Middle frontal gyrus (tissue), 1 donor: ENCODE measurements at regions not wholly inside any gene's neighbourhood (a gene's known extent, or its start where the extent isn't known, plus 50 kb on each side); places are given as distances from the start of the nearest gene placed in this dataset.
A peak's percentile ranks its signal among the peaks of the same experiment; 100 is the strongest.

Experiments used
- DNase-seq: peaks from one replicate; pipeline ENCODE4 v3.0.0-alpha.2; 2015; ENCODE audit warnings: low spot score; ENCODE audit errors: extremely low spot score

DNA sequence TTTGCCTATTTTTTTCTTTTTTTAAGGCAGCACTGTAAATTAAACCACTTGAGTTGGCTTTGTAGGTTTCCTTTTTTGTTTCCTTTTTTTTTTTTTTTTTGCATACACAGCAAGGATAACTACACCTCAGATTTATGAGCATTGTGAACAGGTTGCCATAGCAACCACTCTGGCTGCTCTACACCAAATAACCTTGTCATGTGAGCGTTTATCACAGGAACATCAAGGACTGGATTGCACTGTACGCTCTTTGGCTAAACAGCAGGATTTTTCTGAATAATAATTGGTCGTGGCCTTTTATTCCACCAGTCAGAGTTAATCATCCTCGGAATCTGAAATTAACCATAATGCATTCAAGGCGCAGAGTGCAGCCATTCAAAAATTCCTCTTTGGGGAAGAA, 199.1 kb upstream of the SLC14A2 start:
- no peak for DNase-seq

DNA sequence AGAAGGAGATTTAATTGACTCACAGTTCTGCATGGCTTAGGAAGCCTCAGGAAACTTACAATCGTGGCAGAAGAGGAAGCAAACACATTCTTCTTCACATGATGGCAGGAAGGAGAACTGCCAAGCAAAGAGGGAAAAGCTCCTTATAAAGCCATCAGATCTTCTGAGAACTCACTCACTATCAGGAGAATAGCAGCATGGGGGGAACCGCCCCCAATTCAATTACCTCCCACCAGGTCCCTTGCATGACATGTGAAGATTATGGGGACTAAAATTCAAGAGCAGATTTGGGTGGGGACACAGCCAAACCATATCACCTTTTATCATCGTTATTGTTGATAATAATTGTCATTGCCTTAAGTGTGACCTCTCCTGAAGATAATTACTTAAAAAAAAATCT, 197.9 kb upstream of the SLC14A2 start:
- no peak for DNase-seq

DNA sequence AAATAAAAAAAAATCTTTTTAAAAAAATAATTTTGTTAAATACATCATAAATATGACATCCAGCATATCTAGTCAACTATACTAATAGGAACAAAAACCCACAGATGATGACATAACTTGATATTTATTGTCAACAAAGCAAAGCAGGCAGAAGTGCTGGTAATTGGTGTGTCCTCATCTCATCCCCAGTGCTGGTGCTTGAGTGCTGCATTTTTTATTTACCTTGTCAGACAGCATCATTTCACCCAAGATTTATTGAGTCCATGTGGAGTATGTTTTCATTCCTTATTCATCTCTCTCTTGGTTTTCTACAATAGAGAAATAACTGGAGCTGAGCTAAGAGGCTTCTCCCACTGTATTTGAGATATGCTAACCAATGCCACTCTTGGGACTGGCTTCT, 191.6 kb upstream of the SLC14A2 start:
- no peak for DNase-seq

DNA sequence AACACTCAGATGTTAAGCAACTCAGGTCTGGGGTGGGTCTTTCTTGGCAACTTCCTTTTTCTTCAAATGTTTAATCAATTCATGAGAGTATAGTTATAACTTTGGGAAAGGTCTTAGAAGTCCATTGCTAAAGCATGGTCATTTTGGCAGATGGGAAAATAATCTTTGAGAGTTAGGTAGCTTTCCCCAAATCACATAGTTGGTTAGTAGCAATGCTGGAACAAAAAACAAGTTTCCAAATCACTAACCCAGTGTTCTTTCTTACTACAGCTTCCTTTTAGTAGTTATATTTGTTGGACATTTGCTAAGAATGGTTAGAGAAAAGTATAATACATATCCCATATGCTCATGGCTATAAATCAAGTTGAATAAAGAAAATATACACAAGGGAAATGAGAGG, 185.2 kb upstream of the SLC14A2 start:
- DNase-seq, result no peak

DNA sequence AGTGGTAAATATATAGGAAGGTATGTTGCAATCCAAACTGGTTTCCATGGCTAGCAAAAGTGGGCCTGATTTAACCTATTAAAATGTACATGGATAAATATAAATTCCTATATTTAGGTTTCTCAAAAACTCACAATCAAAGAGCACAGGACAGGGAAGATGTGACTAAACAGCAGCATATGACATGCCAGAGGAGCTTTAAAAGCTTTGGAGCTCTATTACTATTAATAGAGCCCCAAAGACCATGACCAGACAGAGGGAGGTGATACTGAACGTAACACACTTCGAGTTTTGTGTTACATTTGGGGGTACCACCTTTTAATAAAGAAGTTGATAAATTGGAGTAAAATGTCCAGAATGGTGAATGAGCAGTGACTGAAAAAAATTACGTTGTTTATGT, 179.5 kb upstream of the SLC14A2 start:
- DNase-seq, result no peak

DNA sequence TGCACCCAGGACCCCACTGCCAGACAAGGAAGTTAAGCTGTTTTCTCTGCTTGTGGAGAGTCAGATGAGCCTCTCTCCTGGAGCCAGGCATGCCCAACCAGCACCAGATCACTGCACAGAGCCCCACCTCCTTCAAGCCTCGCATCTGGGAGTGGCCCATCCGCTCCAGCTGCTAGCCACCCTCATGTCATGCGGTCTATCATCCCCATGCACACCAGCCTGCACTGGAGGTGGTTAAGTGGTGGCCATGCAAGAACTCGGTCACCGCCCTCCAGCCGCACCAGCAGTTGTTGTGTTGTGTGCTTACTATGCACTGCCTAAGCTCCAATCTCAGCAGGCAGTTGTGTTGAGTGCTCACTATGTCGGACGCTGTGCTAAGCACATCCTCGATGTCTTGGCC, 177.9 kb upstream of the SLC14A2 start:
- no peak for DNase-seq

DNA sequence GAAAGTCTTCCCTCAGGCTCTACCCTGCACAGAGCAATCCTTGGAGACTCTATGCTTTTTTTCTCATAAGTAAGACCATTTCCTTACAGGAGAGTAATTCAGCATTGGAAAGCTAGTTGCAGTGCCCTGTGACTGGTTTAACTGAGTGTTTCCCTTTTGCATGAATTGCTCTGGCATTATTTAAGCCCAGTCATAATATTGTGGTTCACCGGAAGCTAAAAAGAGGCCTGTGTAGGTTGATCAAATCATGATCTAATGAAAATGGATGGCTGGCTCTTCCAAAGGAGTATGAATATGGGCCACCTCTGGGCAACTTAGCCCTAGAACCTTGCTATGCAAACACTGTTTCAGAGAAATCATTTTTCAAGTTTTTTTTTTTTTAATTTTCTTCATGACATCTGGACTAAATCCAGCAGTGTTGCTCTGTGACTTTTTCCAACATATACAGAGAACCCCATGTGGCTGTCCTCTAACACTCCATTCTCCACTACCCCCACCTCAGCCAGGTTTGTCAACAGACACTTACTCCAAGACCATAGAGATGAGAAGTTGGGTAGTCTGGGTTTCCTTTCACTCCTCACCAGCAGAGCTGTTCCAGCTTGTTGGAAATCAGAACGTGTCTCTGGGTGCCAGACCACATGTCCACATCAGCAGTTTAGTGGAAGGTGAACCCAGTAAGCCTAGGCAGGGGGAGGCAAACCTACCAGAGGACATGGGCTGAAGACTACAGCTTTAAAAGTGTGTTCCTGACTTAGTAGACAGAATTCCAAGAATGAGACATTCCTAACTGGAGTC, 175.2 kb upstream of the SLC14A2 start:
- no peak for DNase-seq

DNA sequence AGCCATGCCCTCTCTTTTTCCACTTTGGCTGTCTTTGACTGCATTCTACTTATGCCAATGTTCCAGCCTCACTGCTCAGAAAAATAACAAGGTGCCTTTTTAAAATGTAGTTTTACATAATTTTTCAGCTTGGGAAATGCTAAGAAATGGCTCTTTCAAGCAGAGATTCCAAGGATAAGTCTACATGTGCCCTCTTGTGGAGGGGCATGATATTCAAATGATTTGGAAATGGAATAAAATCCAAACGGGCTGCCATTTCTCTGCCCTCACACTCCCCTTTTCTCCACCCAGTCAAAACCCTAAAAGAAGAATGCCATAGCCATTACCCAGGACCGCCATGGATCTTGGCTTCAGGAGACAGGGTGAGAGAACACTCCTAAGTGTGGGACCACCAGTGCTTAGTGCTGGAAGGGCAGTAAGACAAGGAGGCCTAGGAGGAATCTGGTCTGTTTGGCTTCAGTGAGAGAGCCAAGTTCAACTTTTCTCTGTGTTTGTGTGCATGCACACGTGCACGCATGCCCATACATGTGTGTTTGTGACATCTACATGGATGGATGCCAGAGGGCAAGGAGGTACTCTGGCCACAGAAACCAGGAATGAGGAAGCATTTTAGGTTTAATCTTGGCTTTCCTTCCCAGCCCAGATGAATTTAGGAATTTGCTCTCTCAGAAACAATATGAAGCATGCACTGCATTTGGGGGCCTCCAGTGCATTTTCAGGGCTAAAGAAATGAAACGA, 174.0 kb upstream of the SLC14A2 start:
- DNase-seq, result no peak

DNA sequence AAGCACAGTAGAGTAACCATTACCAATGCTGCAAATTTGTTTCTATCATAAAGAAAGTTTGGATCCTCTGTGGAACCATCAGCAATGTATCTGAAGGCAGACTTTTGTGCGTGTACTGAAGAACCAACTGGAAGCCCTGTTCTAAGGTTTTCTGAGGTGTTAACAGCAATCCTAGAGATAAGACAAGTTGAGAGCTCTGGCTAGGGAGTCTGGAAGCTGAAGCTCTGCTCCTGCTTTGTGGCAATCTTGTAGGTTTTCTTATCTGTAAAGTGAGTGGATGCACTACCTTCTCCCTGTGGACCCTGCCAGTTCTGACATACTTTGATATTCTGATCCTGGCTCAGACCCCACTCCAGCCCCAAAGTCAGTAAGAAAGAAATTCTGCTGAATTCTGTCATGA, 171.2 kb upstream of the SLC14A2 start:
- DNase-seq, result no peak

DNA sequence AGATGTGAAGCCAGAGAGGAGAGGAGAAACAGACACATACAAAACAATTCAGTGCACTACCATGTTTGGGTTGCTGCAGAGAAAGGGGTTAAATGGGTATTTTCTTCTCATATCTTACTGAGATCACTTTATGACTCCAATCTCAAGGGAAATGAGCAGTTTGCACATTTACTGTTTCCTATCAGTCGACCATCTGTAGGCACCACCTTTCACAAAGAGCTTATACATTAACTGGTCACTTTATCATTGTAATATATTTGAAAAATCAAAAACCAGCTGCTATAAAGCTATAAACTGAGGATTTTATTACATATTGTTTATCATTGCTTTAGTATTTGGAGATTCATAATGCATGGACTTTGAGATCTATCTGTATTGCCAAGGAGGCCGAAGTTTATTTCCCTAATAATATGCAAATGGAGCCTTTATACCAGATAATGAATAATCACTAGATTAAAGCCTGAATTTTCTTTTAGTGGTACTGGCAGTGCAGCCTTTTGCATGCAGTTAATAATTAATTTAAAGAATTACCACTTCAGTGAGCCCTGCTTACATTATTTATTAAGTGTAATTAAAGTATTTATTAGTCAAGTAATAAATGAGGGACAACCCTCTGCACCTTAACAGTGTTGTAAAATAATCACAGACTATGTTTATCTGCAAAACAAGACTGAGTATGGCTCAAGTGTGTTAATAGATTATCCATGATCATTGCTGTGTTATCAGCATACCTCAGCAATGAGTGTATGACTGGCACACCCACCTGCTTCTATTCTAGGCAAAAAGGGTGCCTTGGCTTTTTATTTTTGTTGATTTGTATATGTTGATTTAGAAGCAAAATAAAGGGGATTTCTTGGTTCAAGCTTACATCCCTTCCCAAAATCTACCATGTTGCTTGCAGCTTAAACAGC, 167.7 kb upstream of the SLC14A2 start:
- no peak for DNase-seq

DNA sequence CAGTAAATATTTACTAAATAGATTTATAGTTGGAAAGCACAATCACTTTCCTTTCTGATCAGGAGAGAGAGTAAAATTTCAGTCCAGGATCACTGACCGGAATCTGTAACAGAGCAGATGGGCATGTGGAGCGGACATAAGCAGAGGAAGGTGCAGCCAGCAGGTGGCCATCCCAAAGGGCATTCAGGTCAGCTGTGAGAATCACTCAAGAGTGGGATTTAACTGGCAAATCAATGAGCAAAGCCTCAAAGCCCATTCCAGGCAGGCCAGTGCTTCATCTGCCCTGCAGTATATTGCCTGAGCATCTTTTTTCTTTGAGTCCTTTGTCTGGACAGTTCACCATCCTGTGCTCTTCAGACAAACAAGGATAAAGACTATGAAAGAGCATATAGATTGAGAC, 166.4 kb upstream of the SLC14A2 start:
- DNase-seq, result no peak

DNA sequence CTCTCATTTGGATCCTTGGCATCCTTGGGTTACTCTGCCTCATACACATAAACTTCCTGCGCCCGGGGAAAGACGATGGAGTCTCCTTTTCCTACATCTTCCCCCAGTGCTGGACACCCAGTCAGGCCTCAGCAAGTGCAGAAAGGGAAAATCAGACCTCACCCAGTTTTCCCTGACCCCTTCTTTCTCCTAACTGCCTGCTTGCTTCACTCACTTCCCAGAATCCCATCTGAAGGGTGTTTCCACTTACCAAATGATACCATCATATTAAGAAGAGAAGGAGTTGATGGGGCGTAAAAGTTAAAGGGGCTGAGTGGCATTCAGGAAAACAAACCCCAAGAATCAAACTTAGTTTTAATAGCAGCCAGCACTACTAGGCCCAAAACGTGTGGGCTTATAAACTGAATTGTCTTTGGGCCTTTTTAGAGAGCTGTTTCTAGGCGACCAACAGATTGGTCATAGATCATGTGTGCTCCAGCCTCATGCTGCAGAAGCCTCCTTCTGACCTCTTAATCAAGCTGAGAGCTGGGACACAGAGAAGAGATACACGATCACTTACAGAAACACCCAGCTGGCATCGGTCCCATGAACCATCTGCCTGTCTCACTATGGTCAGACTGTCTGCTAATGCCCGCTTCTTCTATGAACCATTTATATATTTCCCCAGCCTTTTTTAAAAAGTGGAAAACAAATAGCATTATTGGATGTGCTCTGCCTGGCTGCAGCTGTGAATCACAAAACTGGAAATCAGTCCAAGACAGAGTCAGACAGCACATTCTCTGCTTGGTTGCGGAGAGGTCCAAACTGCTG, 165.7 kb upstream of the SLC14A2 start:
- peak; percentile 13 for DNase-seq

DNA sequence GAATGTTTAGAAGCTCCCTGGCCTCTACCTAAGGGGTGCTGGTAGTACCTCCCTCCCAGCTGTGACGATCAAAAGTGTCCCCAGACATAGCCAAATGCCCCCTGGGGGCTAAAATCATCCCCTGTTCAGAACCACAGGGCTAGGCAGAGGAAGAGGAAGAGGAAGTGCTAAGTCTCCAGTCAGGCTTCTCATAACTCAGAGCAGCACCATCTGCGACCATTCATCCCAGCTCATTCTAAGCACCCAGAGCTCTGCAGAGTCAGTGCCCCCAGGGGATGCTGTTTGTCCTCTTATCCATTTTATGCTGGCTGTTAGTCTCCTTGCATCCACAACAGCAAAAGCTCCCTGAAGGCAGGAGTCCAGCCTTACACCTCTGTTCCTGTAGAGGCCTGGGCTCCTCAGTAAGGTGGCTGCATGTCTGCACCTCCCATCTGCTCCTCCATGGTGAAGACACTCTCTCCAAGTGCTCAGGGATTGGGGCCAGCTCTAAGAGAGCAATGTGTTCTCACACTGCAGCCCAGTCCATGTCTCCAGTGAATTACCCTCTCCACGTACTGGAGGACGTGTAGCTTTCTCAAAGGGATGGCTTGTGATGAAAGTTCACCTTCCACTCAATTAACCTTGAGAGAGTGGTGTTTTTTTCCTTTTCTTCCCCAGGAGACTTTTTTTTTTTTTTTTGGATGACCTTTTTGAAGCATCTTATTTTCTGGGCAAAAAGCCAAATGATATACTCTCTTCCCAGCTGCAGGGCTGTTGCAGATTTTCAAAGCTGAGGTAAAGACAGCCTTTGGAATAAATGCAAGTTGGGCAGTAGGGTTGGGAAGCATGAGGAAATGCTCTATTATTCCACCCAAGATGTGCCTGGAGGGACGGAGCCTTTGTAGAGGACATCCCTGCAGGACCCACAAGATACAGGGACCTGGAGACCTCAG, 158.9 kb upstream of the SLC14A2 start:
- no peak for DNase-seq

DNA sequence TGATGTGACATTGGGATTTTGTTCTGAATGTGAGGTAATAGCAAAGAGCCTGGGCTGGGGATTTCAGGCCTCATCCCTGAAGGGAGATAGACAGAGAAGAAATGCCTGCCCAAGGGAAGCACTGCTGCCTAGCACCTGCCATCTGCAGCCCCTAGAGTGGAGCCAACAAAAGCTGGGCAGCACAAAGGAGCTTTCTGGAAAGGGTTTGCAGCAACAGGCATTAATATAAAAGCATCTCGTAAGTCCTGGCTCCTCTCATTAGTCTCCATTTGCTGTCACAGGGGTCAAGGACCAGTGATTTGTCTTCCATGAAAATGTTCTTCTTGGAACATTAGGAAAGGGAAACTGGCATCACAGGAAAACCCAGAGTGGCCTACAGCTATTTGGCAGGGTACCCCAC, 157.2 kb upstream of the SLC14A2 start:
- DNase-seq, result no peak

DNA sequence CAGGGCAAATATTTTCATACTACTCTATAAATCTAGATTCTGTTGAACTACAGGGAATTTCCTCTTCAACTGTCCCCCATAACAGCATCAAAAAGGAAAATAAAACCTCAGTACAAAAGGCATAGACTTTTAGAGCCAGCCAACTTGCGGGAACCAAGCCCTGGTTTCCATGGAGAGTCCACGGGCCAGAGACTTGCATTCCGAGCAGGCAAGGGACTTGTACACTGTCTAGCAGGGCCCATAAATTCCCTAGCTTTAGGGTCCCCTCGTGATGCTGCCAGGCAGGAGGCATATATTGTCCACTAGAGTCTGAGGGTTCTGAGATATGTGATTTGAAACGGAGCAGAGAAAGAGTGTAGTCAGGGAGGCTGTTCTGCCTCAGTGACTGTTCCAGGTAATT, 153.1 kb upstream of the SLC14A2 start:
- DNase-seq, result no peak

DNA sequence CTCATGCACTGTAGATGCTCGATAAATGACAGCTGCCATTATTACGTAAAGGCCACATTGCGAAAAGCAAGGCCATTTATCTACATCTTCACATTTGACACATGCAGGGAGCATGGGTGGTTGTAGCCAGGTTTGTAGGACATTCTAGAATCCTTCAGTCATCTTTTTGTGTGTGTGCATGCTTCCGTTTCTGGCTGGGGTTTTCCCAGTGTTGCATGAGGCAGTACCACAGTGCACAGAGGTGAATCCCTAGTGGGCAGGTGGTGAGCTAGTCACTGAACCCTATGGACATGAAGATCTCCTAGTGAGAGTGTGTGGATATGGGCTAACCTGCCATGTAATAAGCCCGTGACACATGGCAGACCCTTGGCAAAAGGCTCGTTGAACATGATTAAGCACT, 151.8 kb upstream of the SLC14A2 start:
- no peak for DNase-seq

DNA sequence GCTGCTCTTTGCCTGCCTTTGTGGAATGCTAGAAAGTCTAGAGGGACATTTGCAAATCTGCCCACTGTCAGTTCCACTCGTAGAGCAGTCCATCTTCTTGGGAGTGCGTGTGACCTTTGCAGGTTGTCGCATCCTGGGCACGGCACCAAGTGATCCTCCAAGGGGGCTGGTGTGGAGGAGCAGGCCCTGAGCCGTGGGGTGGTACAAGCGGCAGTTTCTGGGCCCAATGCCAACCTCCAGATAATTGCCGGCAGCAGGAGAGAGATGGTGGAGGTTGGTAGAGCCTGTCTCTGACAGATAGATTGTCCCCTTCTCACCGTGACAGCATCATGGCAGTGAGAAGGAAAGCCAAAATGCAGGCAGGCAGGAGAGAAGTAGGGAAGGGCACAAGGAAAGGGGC, 150.7 kb upstream of the SLC14A2 start:
- no peak for DNase-seq

DNA sequence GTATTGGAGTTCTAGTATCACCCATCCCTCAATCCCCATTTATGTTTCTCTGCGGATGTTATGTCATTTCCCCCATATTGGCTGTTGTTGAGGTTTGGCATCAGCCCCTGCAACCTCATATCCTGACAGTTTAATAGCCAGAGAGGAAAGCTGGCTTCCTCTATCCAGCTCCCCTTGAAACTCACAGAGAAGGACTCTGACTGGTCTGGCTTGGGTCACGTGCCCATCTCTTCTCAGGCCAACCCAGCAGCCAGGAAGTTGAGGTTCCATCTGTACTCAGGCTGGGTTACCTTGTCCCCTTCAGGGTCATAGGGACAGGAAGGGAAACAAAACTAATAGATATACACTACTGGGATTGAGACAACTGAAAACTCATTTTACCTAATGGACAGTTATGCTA, 148.0 kb upstream of the SLC14A2 start:
- no peak for DNase-seq

DNA sequence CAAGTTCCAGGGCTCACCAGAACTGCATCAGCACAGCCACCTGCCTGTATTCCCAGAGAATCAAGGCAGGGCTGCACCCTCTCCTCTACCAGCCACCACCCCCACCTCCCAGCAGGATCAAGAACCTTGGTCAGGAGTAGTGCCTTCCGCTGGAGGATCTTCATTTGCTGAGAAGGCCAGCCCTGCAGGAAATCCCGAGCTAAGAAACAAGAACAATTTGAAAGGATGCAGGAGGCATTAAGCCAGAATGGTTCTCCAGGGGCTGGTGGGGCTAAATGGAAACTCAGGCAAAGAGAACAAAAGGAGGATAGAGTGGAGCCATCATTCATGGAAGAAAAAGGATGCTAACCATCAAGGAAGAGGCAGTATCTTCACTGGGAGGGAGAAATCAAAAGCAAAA, 147.3 kb upstream of the SLC14A2 start:
- DNase-seq, result no peak

DNA sequence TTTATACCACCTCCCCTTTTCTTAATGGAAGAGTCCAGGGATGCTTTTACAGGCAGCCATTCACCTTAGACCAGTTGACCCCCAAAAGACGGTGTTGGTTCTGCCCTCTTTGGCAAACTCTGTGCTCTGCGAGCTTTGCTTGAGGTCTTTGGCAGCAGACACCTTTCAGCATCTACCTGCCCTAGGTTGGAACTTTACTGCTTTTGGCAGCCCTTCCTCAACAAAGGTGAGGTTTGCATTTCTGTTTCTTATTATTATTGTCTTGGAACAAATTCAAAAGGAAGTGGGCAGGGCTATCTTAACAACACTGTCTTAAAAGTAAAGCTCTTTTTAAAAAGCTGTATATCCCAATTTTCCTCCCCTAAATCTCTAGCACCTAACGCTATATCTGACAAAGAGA, 136.4 kb upstream of the SLC14A2 start:
- DNase-seq, result no peak
